NCI-H2227 (cell line): ENCODE measurements at regions not wholly inside any gene's neighbourhood (a gene's known extent, or its start where the extent isn't known, plus 50 kb on each side); places are given as distances from the start of the nearest gene placed in this dataset.
A peak's percentile ranks its signal among the peaks of the same experiment; 100 is the strongest.
"Not testable (repeated sequence)": the region's sequence is repeated elsewhere in the genome, so short reads cannot be mapped to it uniquely, and the experiment has no call there.

Experiments
- DNase-seq: peaks from one replicate; lab custom pipeline; 2025; ENCODE audit not compliant: unreplicated experiment; lab: John Stamatoyannopoulos, UW

DNA sequence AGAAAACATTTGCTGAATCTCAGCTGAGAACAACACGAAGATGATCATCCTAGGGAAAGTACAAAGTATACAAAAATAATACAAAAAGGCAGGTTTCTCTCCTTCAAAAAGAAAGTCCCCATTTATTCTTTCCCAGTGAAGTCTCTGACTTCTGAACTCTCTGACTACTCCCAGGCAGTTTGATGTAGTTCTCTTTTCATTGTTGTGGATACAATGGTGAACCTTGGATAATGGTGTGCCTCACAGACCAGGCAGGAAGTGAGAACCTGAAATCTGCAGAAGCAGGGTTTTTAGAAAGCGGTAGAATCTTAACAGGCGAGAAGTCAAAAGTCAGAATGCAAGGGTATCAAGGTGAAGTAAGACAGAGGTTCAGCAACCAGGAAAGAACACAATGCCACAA lies 150.8 kb upstream of the NRP1 start:
- DNase-seq = no peak

DNA sequence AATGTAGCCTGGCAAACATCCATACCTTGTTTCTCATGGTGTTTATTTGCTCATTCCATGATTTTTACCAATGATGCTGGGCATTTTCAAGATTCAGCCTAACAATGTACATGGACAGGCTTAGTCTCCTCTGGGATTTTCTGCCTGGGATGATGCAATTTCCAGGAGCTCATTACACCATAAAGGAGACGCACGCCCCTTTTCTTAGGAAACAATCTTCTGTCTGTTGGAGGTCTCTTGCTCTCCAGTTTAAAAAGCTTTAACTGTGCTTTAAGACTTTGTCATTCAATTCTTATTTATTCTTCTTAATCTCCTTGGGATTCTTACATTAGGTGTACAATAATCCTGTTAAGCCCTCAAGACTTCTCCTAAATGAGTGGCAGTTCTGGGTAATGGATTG lies 150.3 kb upstream of the NRP1 start:
- DNase-seq = peak; percentile 3

DNA sequence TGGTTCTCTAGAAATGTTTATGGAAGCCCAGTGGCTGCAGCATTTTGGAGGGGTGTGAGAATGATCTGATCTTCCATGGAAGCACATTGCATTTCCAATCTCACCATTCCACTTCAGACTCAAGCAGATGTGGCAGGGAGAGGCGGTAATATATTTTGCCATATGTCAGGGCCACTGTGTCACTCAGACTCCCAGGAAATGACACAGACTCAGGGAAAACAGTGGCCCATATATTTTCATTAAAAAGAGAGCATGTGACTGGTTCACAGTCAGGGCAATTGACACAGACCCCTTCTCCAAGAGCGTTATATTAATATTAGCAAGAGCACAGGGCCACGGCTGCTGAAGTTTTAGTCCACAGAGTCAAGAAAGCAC lies 149.3 kb upstream of the NRP1 start:
- no peak for DNase-seq

DNA sequence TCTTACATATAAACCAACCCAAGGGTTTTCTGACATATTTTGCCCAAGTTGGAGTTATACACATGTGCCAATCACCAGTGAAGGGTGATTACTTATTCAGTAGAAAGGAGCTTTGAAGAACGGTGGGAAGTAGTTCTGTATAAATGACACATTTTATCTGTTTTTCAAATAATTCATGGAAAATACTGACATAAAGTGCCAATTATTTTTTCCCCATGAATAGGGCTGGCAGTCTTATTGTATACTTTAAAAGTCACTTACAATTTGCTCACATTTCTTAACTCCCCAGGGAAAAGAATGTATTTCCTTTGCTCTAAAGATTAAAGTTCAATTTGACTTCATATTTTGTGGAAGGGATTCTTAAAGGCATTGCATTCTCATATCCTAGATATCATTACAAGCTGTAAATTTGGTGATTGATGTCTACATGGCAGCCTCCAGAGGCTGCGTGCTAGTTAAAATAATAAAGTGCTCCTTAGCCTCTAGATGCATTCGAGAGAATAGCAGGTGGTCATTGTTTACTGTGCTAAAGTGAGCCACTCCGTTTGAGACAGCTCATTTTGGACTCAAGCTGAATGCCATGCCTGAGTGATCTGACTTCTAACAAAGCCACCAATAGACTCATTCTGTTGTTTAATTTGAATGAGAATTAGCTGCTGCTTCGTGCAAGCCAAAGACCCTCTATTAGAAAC lies 148.8 kb upstream of the NRP1 start:
- peak; percentile 76 for DNase-seq

DNA sequence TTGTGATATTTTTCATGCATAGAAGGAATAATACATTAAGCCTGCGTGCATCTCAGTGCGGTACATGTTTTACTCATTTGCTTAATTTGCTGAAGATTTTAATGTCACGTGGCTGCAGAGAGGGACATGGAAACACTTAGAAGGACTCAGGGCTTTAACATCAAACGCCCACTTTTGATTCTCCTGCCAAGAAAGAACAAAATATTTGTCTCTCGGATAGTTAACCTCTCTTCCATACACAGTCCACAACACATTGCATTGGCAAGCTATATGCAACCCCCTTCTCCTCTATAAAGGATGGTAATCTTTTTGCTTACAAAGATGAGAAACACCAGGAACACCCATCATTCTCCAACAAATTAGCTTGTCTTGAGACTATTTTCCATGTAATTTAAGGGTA lies 148.0 kb upstream of the NRP1 start:
- no peak for DNase-seq

DNA sequence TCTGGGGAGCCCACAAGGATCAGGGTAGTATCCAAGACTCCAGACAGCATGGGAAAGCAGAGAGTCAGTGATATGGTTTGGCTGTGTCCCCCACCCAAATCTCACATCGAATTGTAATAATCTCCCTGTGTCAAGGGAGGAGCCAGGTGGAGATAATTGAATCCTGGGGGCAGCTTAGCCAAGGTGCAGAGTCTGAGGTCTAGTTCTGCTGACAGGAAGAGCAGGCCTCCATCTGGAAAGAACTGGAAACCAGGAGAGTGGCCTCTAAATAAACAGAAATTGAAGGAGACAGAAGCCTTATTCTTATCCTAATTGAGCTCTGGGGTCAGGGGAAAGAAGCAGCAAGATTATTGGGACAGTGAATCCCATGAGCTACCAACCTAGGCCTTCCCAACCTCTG lies 146.7 kb upstream of the NRP1 start:
- DNase-seq = no peak

DNA sequence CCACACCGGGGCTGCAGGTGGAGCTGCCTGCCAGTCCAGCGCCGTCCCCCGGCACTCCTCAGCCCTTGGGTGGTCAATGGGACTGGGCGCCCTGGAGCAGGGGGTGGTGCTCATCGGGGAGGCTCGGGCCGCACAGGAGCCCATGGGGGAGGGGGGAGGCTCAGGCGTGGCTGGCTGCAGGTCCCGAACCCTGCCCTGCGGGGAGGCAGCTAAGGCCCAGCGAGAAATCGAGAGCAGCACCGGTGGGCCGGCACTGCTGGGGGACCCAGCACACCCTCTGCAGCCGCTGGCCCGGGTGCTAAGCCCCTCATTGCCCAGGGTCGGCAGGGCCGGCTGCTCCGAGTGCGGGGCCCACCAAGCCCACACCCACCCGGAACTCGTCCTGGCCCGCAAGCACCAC lies 145.9 kb upstream of the NRP1 start:
- DNase-seq = not testable (repeated sequence)

DNA sequence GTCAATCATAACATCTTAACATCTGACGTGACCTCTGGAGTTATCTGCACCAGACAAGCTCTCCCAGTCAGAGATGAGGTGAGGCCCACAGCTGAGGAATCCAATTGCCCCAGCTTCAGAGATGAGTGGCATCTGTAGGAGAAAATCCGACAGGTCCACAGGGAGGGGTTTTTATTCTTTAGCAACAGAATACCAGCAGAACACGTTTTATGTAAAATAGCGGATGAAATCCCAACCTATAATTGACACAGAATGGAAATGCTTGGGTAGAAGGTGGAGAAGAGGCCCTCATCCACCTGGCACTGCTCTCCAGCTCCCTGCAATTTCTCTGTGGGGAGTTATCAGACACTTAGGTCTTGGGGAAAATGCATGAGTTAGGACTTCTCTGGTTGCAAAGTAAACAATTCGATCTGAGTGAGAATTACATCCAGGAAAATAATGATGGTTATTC lies 144.2 kb upstream of the NRP1 start:
- peak; percentile 49 for DNase-seq

DNA sequence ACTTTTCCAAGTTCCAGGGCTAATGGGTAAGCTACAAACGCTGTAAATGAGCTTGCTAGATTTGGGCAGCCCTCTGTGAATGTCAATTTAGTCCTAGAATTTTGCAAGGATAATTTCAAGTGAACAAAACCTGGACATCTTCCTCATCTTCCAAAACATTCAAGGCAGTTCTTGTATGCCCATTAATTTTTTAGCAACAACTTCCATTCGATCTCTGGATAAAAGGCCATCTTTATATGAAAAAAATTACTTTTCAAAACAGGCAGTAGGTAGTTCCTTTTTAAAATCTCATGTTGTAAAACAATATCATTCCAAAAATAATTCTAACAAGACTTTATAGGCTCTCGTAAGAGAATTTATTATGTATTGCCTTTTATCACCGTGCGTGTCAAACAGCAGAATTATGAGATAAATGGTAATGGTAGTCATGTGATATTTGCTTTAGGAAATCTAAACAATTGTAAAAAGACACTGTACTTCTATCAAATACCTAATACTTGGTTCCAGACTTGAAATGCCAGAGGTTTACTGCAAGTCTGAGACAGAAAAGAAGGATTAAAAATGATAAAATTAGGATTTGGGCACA lies 143.7 kb upstream of the NRP1 start:
- DNase-seq = no peak

DNA sequence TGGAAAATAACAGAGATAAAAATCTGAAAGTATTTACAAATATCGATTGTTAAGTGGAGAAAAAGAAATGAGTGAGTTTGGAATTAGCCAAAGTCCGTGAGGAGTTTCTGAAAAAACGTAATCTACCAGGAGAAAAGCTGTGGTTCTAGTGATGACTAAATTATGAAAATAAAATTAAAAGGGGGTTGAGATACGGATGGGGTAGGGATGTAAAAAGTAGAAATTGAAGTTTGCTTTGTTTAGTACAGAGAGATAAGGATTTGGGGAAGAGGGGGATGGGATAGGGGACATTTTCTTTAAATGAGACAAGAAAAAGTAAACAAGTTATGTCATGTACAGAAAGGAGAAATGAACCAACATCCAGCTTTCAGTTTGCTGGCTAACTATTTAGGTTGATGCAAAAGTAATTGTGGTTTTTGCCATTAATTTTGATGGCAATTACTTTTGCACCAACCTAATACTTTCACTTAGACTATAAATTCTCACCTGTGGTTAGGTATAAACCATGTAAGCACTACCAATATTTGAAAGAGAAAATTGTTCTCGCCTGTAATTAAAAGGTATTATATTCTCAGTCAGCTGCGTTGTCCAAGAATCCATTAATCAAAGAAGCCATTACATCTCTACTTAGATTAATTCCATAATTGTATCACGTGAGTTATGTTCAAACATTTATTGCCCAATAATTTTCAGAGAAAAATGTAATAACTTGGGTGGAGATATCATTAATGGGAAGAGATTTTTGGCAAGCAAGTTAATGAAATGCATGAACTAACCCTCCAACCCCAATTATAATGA lies 143.0 kb upstream of the NRP1 start:
- no peak for DNase-seq

DNA sequence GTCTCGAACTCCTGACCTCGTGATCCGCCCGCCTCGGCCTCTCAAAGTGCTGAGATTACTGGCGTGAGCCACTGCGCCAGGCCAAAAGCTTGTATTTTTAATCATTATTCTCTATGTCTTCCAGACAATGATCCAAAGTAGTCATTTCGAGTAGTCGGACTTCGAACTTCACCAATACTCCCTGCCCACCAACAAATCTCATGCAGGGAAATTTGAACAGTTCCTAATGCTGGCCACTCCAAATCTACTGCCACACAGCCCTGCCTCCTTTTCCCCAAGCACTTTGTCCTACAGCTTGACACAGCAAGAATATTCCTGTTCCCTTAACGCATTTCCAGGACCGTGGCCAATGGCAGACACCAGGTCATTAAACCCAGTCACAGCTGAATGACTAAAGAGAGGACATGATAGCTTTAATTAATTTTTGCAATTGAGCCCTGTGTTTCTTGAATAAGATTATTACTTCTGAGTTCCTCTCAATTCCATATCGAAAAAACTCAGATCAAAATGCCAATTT lies 142.3 kb upstream of the NRP1 start:
- DNase-seq = no peak

DNA sequence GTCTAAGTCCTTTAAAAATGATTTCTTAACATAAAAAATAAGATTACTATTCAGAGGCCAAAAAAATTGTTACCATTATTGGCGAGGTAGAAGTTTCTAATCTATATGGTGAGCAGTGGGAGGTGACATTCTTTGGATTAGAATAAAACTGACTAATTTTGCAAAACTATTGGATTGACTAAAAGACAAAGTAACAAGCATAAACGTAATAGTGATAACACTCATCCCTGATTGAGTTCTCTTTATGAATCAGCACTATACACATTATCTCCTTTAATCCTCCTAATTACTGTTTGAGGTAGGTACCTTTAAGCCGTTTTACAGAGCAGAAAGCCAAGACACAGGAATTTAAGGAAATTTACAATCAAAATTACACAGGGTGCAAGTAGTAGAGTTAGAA lies 139.2 kb upstream of the NRP1 start:
- no peak for DNase-seq

DNA sequence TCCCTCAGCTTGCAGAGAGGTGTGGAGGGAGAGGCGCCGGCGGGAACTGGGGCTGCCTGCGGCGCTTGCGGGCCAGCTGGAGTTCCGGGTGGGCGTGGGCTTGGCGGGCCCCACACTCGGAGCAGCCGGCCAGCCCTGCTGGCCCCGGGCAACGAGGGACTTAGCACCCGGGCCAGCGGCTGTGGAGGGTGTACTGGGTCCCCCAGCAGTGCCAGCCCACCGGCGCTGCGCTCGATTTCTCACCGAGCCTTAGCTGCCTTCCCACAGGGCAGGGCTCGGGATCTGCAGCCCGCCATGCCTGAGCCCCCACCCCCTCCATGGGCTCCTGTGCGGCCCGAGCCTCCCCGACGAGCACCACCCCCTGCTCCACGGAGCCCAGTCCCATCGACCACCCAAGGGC lies 133.5 kb upstream of the NRP1 start:
- DNase-seq = not testable (repeated sequence)

DNA sequence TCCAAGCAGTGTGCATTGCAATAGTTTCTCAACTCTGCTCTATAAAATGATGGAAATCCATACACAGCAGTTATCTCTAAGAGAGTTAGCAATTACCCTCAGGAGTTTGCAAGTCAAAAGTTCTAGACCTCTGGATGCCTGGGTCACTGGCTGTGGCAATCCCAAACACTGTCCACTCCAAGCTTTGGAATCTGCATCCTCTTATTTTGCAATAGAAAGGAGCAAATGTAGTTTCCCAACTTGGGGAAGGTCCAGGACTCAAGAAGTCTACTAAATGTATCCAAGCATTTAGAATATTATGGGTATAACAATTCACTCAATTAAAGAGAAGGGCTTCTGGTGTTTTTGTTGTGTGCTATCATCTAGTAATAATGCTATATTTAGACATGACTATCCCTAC lies 131.3 kb upstream of the NRP1 start:
- no peak for DNase-seq

DNA sequence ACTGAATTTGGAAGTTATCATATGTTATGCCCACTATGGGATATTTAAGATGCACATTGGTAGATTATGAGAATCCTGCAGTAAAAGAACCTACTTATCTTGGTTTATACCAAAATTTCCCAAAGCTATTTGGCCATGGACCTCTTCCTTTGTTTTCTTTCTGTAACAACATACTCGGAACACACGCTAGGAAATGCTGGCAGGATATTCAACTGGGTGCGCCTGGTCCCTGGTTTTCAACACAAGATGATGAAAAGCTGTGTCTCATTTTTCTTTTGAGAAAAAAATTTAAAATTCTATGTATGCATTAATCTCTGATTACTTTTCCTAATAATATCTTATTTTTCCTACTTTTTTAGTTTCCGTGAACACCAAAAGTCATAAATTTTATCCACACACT lies 128.5 kb upstream of the NRP1 start:
- no peak for DNase-seq

DNA sequence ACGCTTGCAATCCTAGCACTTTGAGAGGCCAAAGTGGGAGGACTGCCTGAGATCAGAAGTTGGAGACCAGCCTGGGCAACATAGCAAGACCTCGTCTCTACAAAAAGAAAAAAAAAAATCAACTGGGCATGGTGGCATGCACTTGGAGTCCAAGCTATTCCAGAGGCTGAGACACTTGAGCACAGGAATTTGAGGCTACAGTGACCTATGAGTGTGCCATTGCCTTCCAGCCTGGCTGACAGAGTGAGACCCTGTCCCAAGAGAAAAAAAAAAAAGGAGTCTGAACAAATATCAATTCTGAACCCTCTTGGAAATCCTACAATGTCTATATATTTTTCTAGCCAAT lies 126.8 kb upstream of the NRP1 start:
- DNase-seq = no peak

DNA sequence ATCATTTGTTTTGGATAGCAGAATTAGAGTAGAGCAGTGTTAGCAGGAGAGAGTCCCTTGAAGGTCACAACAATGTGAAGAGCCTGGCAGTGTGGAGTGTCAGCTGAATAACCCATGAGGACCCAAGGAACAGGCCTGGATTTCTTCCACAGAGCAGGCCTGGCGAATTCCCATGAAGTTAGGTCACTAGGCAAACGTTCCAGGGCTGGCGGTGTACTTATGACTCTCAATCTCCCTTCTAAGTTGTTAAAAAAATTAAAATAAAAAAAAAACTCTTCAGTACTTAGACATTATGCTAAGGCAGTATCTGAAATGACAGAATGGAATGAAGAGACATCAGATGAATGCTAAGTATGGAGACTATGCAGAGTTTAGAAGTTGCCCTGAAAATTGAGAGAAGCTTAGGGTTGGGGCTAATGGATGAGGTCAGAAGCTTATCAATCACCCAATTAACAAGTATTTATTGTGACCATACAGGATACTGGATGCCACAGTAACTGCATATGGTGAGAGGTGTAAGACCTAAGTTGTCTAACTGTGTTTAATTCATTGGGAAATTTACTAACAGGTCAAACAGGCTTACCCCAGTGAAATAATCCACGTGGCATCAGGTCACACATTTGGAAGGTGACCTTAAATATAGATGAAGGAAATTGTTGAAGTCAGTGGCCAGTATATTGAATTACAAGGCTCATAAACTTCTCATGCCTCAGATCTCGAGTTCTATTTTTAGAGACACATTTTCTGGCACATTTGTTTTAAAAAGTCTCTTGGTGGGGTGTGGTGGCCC lies 126.2 kb upstream of the NRP1 start:
- DNase-seq = no peak

DNA sequence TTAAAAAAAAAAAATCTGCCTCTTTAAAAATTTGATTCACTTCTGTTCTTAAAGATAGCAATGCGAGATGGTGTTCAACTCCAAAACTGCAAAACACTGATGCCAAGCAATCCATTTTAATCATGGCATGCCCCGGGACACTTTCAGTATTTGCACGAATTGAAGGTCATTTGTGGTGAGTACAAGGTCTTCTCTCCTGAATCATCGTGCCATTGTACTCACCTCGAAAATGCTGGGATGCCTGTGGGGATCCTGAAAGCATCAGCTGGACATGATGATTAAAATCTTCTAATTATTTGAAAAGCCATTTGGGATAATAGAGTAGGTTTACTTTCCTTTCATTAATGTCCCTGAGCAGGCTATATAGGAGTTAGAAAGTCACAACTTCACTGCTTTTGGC lies 125.1 kb upstream of the NRP1 start:
- DNase-seq = no peak

DNA sequence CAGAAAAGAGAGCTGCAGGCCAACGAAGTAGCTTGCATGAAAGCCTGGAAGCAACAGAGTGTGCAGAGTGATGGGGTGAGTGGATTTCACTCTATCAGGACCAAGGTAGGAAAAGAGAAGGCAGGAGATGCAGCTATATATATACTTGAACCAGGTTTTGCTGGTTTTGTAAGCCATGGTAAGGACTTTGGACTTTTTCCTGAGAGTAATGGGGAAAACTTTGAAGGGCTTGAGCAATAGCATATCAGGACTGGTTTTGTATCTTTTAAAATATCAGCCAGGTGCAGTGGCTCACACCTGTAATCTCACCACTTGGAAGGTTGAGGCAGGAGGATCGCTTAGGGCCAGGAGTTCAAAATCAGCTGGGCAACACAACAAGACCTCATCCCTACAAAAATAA lies 120.6 kb upstream of the NRP1 start:
- DNase-seq = no peak

DNA sequence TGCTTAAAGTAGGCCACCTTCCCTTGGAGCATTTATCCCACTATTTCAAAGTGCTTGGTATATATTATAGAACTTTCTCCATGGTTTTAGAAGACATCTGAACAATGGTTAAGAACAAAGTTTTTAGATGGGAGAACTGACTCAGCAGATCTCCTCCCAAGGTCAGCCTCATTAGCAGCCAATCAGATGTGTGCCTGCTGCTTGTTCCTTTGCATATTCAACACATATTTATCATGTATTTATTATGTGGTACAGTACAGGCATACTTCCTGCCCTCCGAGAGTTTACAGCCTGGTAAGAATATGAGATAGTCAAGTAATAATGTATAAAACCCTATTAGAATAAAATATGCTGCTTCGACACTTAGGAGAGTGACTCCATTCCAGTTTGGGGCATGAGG lies 120.1 kb upstream of the NRP1 start:
- DNase-seq = no peak
